Liver (tissue), 8 donors: ENCODE measurements at regions not wholly inside any gene's neighbourhood (a gene's known extent, or its start where the extent isn't known, plus 50 kb on each side); places are given as distances from the start of the nearest gene placed in this dataset.

Experiments used
- DNase-seq: peaks from one replicate; pipeline ENCODE4 v3.0.0-alpha.2; 2017; ENCODE audit warnings: low spot score
- H3K27ac ChIP-seq, 2 donors: one replicate each; pipeline ENCODE4 v1.7.0; 2013; ENCODE audit warnings: inconsistent platforms in 2 of 2, low read length in 2 of 2, control low read depth in 1 of 2, low read depth in 1 of 2, mild to moderate bottlenecking in 1 of 2
- H3K27me3 ChIP-seq, 4 donors: one replicate each; pipeline versions ENCODE4 v1.6.1 to v1.7.0; 2013; ENCODE audit warnings: low read length in 3 of 4, inconsistent platforms in 1 of 4, mild to moderate bottlenecking in 1 of 4, moderate library complexity in 1 of 4; ENCODE audit not compliant: control insufficient read depth in 4 of 4, insufficient read depth in 4 of 4
- H3K36me3 ChIP-seq, 4 donors: one replicate each; pipeline versions ENCODE4 v1.6.1 to v1.7.0; 2013; ENCODE audit warnings: low read length in 3 of 4, mild to moderate bottlenecking in 3 of 4, low read depth in 1 of 4, moderate library complexity in 1 of 4; ENCODE audit not compliant: control insufficient read depth in 4 of 4, insufficient read depth in 3 of 4
- H3K4me1 ChIP-seq, 4 donors: one replicate each; pipeline versions ENCODE4 v1.6.1 to v1.7.0; 2013; ENCODE audit warnings: low read length in 3 of 4, mild to moderate bottlenecking in 3 of 4, moderate library complexity in 1 of 4; ENCODE audit not compliant: control insufficient read depth in 4 of 4, insufficient read depth in 4 of 4
- H3K4me3 ChIP-seq, 3 donors: one replicate each; pipeline versions ENCODE4 v1.6.1 to v1.7.0; 2013; ENCODE audit warnings: low read length in 3 of 3, control low read depth in 1 of 3, low read depth in 1 of 3, mild to moderate bottlenecking in 1 of 3
- H3K9ac ChIP-seq, 2 donors: one replicate each; pipeline ENCODE4 v1.7.0; 2013; ENCODE audit warnings: low read length in 2 of 2, mild to moderate bottlenecking in 2 of 2, moderate library complexity in 2 of 2, control low read depth in 1 of 2, low read depth in 1 of 2
- H3K9me3 ChIP-seq, 4 donors: one replicate each; pipeline versions ENCODE4 v1.6.1 to v1.7.0; 2013; ENCODE audit warnings: low read length in 3 of 4; ENCODE audit not compliant: control insufficient read depth in 4 of 4
- ATF3 ChIP-seq: IDR thresholded peaks from 2 replicates; pipeline ENCODE4 v1.6.1; 2016; ENCODE audit warnings: antibody characterized with exemption
- CTCF ChIP-seq: fragments of 150-350 bp; IDR thresholded peaks from 2 replicates; pipeline ENCODE4 v1.5.1; 2017; ENCODE audit warnings: improper control_type of control experiment, low read depth, low read length; ENCODE audit not compliant: missing input control
- FOXA1 ChIP-seq: IDR thresholded peaks from 2 replicates; pipeline ENCODE4 v1.6.1; 2016; ENCODE audit warnings: antibody characterized with exemption
- FOXA2 ChIP-seq: IDR thresholded peaks from 2 replicates; pipeline ENCODE4 v1.6.1; 2016; ENCODE audit warnings: antibody characterized with exemption
- GABPA ChIP-seq, 2 donors: IDR thresholded peaks in 1 of 2; conservative IDR thresholded peaks in 1 of 2; 2 replicates each; pipeline ENCODE4 v1.6.1; 2016; ENCODE audit warnings: antibody characterized with exemption in 2 of 2, mild to moderate bottlenecking in 1 of 2, moderate library complexity in 1 of 2
- HNF4A ChIP-seq, 2 donors: conservative IDR thresholded peaks; 2 replicates each; pipeline ENCODE4 v1.6.1; 2016; ENCODE audit warnings: antibody characterized with exemption in 2 of 2, mild to moderate bottlenecking in 2 of 2
- HNF4G ChIP-seq: IDR thresholded peaks from 2 replicates; pipeline ENCODE4 v1.6.1; 2016; ENCODE audit warnings: antibody characterized with exemption
- JUND ChIP-seq, 2 donors: IDR thresholded peaks; 2 replicates each; pipeline ENCODE4 v1.6.1; 2016; ENCODE audit warnings: antibody characterized with exemption in 2 of 2
- NR2F2 ChIP-seq: IDR thresholded peaks from 2 replicates; pipeline ENCODE4 v1.6.1; 2016; ENCODE audit warnings: antibody characterized with exemption
- RAD21 ChIP-seq, 2 donors: IDR thresholded peaks; 2 replicates each; pipeline ENCODE4 v1.6.1; 2016; ENCODE audit warnings: antibody characterized with exemption in 2 of 2, mild to moderate bottlenecking in 2 of 2
- RXRA ChIP-seq, 2 donors: IDR thresholded peaks; 2 replicates each; pipeline ENCODE4 v1.6.1; 2017 to 2018; ENCODE audit warnings: antibody characterized with exemption in 2 of 2, mild to moderate bottlenecking in 1 of 2
- SP1 ChIP-seq: IDR thresholded peaks from 2 replicates; pipeline ENCODE4 v1.6.1; 2018; ENCODE audit warnings: antibody characterized with exemption, mild to moderate bottlenecking
- TAF1 ChIP-seq: conservative IDR thresholded peaks from 2 replicates; pipeline ENCODE4 v1.6.1; 2016; ENCODE audit warnings: antibody characterized with exemption, mild to moderate bottlenecking
- YY1 ChIP-seq: IDR thresholded peaks from 2 replicates; pipeline ENCODE4 v1.6.1; 2016; ENCODE audit warnings: antibody characterized with exemption, mild to moderate bottlenecking
- ZBTB33 ChIP-seq: IDR thresholded peaks from 2 replicates; pipeline ENCODE4 v1.6.1; 2016; ENCODE audit warnings: antibody characterized with exemption
- WGBS: extraction: QIAGEN DNeasy Blood & Tissue Kit; methylation state at CpG from one replicate; pipeline ENCODE4 v1.1.7; 2013; 5-methylcytosine and 5-hydroxymethylcytosine counted together
- TF ChIP-seq, protein P1 (sequence below): IDR thresholded peaks from 2 replicates; pipeline ENCODE4 v1.6.1; 2016; ENCODE audit warnings: antibody characterized with exemption
- TF ChIP-seq, protein P2 (sequence below): IDR thresholded peaks from 2 replicates; pipeline ENCODE4 v1.6.1; 2016; ENCODE audit warnings: antibody characterized with exemption, mild to moderate bottlenecking
- donor health status: healthy.
- donor health status: healthy.
- donor health status: healthy.
- donor health status: healthy.
- donor health status: healthy.

DNA sequence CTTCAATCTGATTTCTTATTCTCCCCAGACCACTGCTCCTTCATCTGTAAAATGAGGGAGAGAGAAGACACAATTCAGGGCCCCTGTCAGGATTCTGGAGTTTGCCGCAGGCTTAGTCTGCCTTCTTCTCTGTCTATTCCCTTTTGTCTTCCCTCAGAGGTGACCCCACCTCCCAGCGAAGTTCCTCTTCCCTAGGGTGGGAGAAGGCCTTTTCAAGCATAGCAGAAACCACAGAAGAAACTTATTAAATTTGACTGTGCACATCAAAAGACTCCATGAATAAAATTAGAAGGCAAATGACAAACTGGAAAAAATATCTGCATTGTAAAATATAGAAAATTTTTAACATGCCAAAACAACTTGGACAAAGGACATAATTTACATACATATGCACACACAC, 148.8 kb downstream of the HNRNPD start:
- H3K4me1 ChIP-seq, result no peaks in the 10 kb centered on the region
- H3K27ac ChIP-seq, result no peak overlapping the region
- no peak overlapping the region for H3K9ac ChIP-seq
- WGBS, result 87% methylated on average over 2 of the region's 2 CpGs
- TF ChIP-seq NR2F2 (no peak), JUND (IDR thresholded peaks at IDR 0.05) (no peak), ZBTB33 (no peak), FOXA2 (no peak), RXRA (IDR thresholded peaks at IDR 0.05) (no peak), RAD21 (IDR thresholded peaks at IDR 0.05) (no peak), TAF1 (no peak), CTCF (no peak), HNF4G (no peak), SP1 (no peak)
- TF ChIP-seq, protein P1, sequence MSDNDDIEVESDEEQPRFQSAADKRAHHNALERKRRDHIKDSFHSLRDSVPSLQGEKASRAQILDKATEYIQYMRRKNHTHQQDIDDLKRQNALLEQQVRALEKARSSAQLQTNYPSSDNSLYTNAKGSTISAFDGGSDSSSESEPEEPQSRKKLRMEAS, result no peak
- DNase-seq, result no peak
- H3K36me3 ChIP-seq, result no peaks in the 10 kb centered on the region
- H3K4me3 ChIP-seq, result no peak overlapping the region
- no peaks in the 10 kb centered on the region for H3K27me3 ChIP-seq
- H3K9me3 ChIP-seq, result no peaks in the 10 kb centered on the region

DNA sequence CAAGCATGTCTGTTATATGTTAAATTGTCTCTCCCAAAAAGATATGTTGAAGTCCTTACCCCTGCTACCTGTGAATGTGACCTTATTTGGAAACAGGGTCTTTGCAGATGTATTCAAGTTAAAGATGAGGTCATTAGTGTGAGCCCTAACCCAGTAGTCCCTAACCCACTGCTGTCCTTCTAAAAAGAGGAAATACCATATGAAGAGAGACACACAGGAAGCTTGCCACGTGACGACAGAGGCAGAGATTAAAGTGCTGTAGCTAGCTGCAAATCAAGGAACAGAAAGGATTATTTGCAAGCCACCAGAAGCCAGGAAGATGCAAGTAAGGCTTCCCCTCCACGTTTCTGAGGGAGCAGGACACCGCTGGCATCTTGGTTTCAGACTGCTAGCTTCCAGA, 150.1 kb downstream of the HNRNPD start:
- H3K4me1 ChIP-seq, result no peaks in the 10 kb centered on the region
- no peak overlapping the region for H3K4me3 ChIP-seq
- H3K27ac ChIP-seq, result no peak overlapping the region
- H3K27me3 ChIP-seq, result no peaks in the 10 kb centered on the region
- TF ChIP-seq HNF4A (conservative IDR thresholded peaks at IDR 0.05) (no peak), FOXA1 (no peak), ATF3 (no peak), GABPA (IDR thresholded peaks at IDR 0.05 in 1 of 2, conservative IDR thresholded peaks at IDR 0.05 in 1 of 2) (no peak), HNF4G (no peak), TAF1 (no peak), ZBTB33 (no peak), RXRA (IDR thresholded peaks at IDR 0.05) (no peak), RAD21 (IDR thresholded peaks at IDR 0.05) (no peak), YY1 (no peak), CTCF (no peak)
- TF ChIP-seq, protein P1, result no peak
- TF ChIP-seq, protein P2, sequence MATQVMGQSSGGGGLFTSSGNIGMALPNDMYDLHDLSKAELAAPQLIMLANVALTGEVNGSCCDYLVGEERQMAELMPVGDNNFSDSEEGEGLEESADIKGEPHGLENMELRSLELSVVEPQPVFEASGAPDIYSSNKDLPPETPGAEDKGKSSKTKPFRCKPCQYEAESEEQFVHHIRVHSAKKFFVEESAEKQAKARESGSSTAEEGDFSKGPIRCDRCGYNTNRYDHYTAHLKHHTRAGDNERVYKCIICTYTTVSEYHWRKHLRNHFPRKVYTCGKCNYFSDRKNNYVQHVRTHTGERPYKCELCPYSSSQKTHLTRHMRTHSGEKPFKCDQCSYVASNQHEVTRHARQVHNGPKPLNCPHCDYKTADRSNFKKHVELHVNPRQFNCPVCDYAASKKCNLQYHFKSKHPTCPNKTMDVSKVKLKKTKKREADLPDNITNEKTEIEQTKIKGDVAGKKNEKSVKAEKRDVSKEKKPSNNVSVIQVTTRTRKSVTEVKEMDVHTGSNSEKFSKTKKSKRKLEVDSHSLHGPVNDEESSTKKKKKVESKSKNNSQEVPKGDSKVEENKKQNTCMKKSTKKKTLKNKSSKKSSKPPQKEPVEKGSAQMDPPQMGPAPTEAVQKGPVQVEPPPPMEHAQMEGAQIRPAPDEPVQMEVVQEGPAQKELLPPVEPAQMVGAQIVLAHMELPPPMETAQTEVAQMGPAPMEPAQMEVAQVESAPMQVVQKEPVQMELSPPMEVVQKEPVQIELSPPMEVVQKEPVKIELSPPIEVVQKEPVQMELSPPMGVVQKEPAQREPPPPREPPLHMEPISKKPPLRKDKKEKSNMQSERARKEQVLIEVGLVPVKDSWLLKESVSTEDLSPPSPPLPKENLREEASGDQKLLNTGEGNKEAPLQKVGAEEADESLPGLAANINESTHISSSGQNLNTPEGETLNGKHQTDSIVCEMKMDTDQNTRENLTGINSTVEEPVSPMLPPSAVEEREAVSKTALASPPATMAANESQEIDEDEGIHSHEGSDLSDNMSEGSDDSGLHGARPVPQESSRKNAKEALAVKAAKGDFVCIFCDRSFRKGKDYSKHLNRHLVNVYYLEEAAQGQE, result no peak
- WGBS, result 35% methylated on average over 4 of the region's 4 CpGs
- H3K36me3 ChIP-seq, result no peaks in the 10 kb centered on the region
- H3K9ac ChIP-seq, result no peak overlapping the region
- H3K9me3 ChIP-seq, result no peaks in the 10 kb centered on the region
- no peak for DNase-seq
